Left ventricle myocardium inferior (tissue), 1 donor: ENCODE measurements at regions not wholly inside any gene's neighbourhood (a gene's known extent, or its start where the extent isn't known, plus 50 kb on each side); places are given as distances from the start of the nearest gene placed in this dataset.

ENCODE experiments used
- DNase-seq: peaks from one replicate; pipeline ENCODE4 v3.0.0-alpha.2; 2020
- H3K27ac ChIP-seq: fragments of 200-600 bp; replicated peaks from 2 replicates; pipeline ENCODE4 v1.8.0; 2021
- H3K27me3 ChIP-seq: fragments of 200-600 bp; 2 replicates; pipeline ENCODE4 v1.8.0; 2021; ENCODE audit warnings: low read depth
- H3K36me3 ChIP-seq: fragments of 200-600 bp; 2 replicates; pipeline ENCODE4 v1.8.0; 2021
- H3K4me1 ChIP-seq: fragments of 200-600 bp; 2 replicates; pipeline ENCODE4 v1.8.0; 2021
- H3K4me3 ChIP-seq: fragments of 200-600 bp; 2 replicates; pipeline ENCODE4 v1.8.0; 2021; ENCODE audit warnings: mild to moderate bottlenecking, moderate library complexity
- H3K9me3 ChIP-seq: fragments of 200-600 bp; replicated peaks from 2 replicates; pipeline ENCODE4 v1.8.0; 2021
- intact Hi-C: fragments of 100-400 bp; cut with micrococcal nuclease; formaldehyde crosslinking; loops from one replicate; pipeline ENCODE4 v1.11.0; 2022
- TF ChIP-seq, protein P1 (sequence below): fragments of 200-600 bp; IDR thresholded peaks from 2 replicates; pipeline ENCODE4 v1.8.0; 2021; ENCODE audit warnings: antibody characterized with exemption, mild to moderate bottlenecking, borderline replicate concordance
- donor health status: DM: no; HTN: yes; CAD: no; lungs with severe emphysema.

DNA sequence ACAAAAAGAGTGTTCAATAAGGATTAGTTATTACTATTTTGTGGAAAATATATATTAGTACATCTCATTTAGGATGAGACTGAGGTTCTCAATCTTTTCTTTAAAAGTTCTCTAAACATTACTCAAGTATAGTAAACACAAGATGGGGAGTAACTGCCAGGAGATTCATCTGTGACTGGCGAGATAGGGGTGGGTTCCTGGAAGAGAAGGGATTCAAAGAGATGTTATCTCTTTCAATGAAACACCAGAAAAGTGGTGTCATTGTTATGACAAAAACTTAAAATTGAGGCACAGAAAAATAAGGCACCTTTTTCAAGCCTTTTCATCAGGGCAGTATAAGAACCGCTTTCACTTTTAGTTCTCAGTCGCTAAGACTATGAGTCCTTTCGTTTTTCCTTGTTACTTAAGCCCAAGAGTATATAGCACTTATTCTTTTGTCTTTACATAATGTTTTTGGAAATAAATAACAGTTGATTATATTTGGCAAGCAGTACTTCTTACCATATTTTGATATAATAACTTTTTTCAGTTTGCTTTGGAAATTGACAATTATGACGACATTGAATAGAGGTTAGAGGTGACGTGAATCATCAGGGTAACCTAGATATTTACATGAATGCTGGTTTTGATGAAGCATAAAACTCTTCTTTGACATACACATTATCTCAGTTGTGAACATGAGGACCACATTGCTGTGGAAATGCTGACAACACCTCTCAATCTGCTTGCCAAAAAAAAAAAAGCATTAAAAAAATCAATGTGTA lies 393.9 kb upstream of the TCF4 start:
- peak overlapping the region; percentile 12 for H3K4me3 ChIP-seq
- TF ChIP-seq, protein P1, sequence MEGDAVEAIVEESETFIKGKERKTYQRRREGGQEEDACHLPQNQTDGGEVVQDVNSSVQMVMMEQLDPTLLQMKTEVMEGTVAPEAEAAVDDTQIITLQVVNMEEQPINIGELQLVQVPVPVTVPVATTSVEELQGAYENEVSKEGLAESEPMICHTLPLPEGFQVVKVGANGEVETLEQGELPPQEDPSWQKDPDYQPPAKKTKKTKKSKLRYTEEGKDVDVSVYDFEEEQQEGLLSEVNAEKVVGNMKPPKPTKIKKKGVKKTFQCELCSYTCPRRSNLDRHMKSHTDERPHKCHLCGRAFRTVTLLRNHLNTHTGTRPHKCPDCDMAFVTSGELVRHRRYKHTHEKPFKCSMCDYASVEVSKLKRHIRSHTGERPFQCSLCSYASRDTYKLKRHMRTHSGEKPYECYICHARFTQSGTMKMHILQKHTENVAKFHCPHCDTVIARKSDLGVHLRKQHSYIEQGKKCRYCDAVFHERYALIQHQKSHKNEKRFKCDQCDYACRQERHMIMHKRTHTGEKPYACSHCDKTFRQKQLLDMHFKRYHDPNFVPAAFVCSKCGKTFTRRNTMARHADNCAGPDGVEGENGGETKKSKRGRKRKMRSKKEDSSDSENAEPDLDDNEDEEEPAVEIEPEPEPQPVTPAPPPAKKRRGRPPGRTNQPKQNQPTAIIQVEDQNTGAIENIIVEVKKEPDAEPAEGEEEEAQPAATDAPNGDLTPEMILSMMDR: no peak
- intact Hi-C loops: no loop called here
- no peaks in the 10 kb centered on the region for H3K27me3 ChIP-seq
- H3K9me3 ChIP-seq: peaks cover 13% of the 10 kb centered on the region
- DNase-seq: no peak
- H3K36me3 ChIP-seq: no peaks in the 10 kb centered on the region
- H3K27ac ChIP-seq: peak overlapping the region; percentile 84
- peaks cover 10% of the 10 kb centered on the region for H3K4me1 ChIP-seq

DNA sequence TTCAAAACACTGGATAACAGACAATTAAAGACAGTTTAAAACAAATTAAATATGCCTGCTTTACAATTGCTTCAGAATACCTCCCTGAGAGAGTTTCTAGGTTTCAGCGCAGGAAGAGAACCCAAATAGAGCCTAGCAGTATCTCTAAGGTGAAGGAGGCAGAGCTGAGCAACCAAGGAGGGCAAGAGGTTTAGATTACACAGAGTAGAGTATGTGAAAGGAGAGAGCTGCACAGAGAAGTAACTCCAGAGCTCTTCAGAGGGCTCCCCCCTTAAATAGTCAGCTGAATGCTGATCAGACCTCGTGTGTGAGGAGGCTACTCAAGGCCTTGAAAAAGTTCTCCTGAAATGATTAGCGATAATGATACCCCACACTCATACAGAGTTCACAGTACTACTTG lies 386.5 kb upstream of the TCF4 start:
- no peak overlapping the region for H3K27ac ChIP-seq
- DNase-seq: no peak
- H3K27me3 ChIP-seq: no peaks in the 10 kb centered on the region
- peaks cover 16% of the 10 kb centered on the region for H3K9me3 ChIP-seq
- no peaks in the 10 kb centered on the region for H3K36me3 ChIP-seq
- no peaks in the 10 kb centered on the region for H3K4me1 ChIP-seq
- TF ChIP-seq, protein P1: no peak
- intact Hi-C loops: no loop called here
- H3K4me3 ChIP-seq: no peak overlapping the region

DNA sequence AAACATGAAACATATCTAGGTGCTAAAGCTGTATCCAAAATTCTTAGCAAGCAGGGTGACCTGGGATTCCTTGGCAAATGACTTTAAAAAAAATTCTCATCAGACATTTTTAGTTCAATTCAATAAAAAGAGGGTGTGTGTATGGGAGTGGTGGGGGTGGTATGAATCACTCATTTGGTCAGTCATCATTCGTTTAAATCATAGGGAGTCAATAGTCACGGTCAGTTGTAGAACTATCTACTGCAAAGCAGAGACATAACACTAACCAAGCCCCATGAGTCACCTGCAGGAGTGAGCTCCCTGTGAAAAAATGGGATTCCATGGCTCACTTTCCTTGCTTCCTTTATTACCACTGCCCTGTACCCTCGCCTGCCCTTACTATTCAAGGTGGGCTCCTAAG lies 380.6 kb upstream of the TCF4 start:
- no peak for DNase-seq
- Histone ChIP-seq H3K27me3 (no peaks in the 10 kb centered on the region), H3K9me3 (no peaks in the 10 kb centered on the region), H3K36me3 (no peaks in the 10 kb centered on the region), H3K4me1 (no peaks in the 10 kb centered on the region), H3K27ac (no peak overlapping the region), H3K4me3 (no peak overlapping the region)
- TF ChIP-seq, protein P1: no peak
- intact Hi-C loops: no loop called here

DNA sequence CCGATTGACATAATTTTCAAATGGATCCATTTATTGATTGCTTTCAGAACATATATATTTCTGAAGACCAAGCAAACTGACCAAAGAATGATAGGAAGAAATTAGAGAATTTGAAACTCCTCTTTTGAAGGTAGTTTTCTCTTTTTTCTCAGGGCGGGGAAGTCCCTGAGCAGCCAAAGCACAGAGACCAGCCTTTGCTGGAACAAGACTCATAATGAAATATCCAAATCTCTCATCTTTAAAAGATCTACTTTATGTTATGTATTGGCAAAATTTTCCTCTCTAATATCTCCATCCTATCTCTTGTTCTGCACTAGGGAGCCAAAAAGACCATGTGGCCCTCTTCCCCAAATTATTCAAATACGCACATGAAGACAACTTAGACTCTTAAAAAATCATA lies 379.0 kb upstream of the TCF4 start:
- TF ChIP-seq, protein P1: no peak
- intact Hi-C loops: no loop called here

DNA sequence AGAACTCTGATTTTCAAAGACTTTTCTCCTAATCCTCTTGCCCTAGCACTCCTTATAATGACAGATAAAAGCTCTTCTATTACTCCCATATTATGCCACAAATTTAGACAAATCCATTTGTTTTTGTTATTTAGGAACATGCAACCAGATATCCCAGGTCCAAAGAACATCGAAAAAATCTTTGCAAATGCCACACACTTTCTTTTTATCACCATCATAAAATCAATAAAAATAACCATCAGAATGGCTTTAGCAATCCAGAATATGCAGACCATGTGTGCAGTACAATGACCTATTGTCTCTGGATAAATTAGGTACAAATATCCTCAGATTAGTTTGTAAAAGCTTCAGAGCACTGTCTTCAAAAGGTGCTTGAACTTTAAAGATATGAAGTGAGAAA lies 376.2 kb upstream of the TCF4 start:
- TF ChIP-seq, protein P1: no peak
- no peaks in the 10 kb centered on the region for H3K9me3 ChIP-seq

More for the DNA sequence above, 379.0 kb upstream of the TCF4 start:
- Histone ChIP-seq H3K4me3 (no peak overlapping the region), H3K4me1 (no peaks in the 10 kb centered on the region), H3K9me3 (no peaks in the 10 kb centered on the region), H3K27me3 (no peaks in the 10 kb centered on the region), H3K36me3 (no peaks in the 10 kb centered on the region), H3K27ac (no peak overlapping the region)
- no peak for DNase-seq

More for the DNA sequence above, 376.2 kb upstream of the TCF4 start:
- H3K4me1 ChIP-seq: no peaks in the 10 kb centered on the region
- no peak overlapping the region for H3K4me3 ChIP-seq
- intact Hi-C loops: no loop called here
- no peaks in the 10 kb centered on the region for H3K27me3 ChIP-seq
- no peak for DNase-seq
- H3K27ac ChIP-seq: no peak overlapping the region
- no peaks in the 10 kb centered on the region for H3K36me3 ChIP-seq
